ENCODE measurements at regions not wholly inside any gene's neighbourhood (a gene's known extent, or its start where the extent isn't known, plus 50 kb on each side); places are given as distances from the start of the nearest gene placed in this dataset.

DNA sequence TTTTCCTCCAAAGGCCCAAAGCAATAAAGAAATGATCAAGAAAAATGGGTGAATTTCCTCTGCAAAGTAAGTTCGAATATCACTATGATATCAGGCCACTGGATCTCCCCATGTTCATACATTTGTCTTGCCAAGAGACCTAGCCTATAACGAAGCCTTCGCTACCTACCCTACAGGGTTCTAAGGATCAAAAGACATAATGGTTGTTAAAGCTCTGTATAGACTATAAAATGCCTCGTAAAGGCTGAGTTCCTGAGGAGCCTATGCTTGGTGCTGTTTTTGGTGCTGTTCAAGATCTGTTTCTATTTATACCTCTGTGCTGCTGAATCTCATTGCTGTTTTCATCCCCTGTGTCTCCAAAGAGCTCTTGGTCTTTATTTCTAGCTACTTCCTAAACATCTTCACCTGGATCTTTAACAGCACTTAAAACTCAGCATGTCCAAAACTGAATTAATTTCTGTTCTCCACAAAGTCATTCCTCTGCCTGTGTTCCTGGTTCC is 254.4 kb upstream of the CHAC2 start:
- no peak for TF ChIP-seq EP300 (IDR thresholded peaks at IDR 0.05)
- TF ChIP-seq, protein P1, sequence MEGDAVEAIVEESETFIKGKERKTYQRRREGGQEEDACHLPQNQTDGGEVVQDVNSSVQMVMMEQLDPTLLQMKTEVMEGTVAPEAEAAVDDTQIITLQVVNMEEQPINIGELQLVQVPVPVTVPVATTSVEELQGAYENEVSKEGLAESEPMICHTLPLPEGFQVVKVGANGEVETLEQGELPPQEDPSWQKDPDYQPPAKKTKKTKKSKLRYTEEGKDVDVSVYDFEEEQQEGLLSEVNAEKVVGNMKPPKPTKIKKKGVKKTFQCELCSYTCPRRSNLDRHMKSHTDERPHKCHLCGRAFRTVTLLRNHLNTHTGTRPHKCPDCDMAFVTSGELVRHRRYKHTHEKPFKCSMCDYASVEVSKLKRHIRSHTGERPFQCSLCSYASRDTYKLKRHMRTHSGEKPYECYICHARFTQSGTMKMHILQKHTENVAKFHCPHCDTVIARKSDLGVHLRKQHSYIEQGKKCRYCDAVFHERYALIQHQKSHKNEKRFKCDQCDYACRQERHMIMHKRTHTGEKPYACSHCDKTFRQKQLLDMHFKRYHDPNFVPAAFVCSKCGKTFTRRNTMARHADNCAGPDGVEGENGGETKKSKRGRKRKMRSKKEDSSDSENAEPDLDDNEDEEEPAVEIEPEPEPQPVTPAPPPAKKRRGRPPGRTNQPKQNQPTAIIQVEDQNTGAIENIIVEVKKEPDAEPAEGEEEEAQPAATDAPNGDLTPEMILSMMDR (IDR thresholded peaks at IDR 0.05) = no peak
- no peak for TF ChIP-seq POLR2A (IDR thresholded peaks at IDR 0.05)
- no peak for TF ChIP-seq POLR2AphosphoS5 (IDR thresholded peaks at IDR 0.05)

Data from sigmoid colon (tissue), 4 donors.